ENCODE measurements at regions not wholly inside any gene's neighbourhood (a gene's known extent, or its start where the extent isn't known, plus 50 kb on each side); places are given as distances from the start of the nearest gene placed in this dataset.

- in situ Hi-C loops (cut with MboI) (no loop called here), intact Hi-C loops (cut with micrococcal nuclease; ENCODE audit: unreplicated experiment) (no loop called here)
- FAIRE-seq (no peak), ATAC-seq (peak; percentile 66), DNase-seq (ENCODE audit: low read depth, low spot score) (peak; percentile 11)
- H3K36me3 ChIP-seq (ENCODE audit: control insufficient read depth in 2 of 2, insufficient read depth in 2 of 2, low read length in 1 of 2) = no peaks in the 10 kb centered on the region
- no peak overlapping the region for H3K9ac ChIP-seq (ENCODE audit: control insufficient read depth, insufficient read depth, low read length)
- no peak overlapping the region for H3K27ac ChIP-seq (ENCODE audit: control insufficient read depth, insufficient read depth)
- H3K27me3 ChIP-seq (replicated peaks in 1 of 2; ENCODE audit: control insufficient read depth in 2 of 2, insufficient read depth in 2 of 2, low read length in 1 of 2) = no peaks in the 10 kb centered on the region
- ChIA-PET CTCF (interaction anchor here (1.9 to 2.3 kb wide), 3 partner anchors 20 to 118 kb away, joined by 5 to 10 read pairs (median 8); no protein-coding TSS in a partner anchor), POLR2A (no interaction called here), RAD21 (ENCODE audit: unreplicated experiment) (interaction anchor here (0.6 to 1.4 kb wide), 4 partner anchors 21 to 118 kb away, joined by 3 to 4 read pairs (median 4); no protein-coding TSS in a partner anchor), SMC1A (ENCODE audit: uncharacterized antibody, unreplicated experiment) (interaction anchor here (1.5 to 2.1 kb wide), 6 partner anchors 11 to 119 kb away, joined by 3 to 11 read pairs (median 5); no protein-coding TSS in a partner anchor)
- no peak overlapping the region for H3K4me2 ChIP-seq (ENCODE audit: control insufficient read depth, insufficient read depth)
- H3K79me2 ChIP-seq (ENCODE audit: control insufficient read depth, insufficient read depth, low read length) = no peaks in the 10 kb centered on the region
- no TSS peak for BruUV-seq (replicated peaks)
- WGBS (ENCODE audit: insufficient coverage, insufficient replicate concordance, low lambda C conversion rate, missing lambda C conversion rate) = 15% methylated on average over 12 of the region's 12 CpGs
- no peak overlapping the region; the same call in 1 of the 2 replicates for H2AFZ ChIP-seq (ENCODE audit: control insufficient read depth, low read depth, low read length)
- H4K20me1 ChIP-seq (ENCODE audit: control insufficient read depth, insufficient read depth) = no peaks in the 10 kb centered on the region
- H3K4me1 ChIP-seq (ENCODE audit: control insufficient read depth, insufficient read depth, low read length) = no peaks in the 10 kb centered on the region
- no peaks in the 10 kb centered on the region for H3K9me3 ChIP-seq (replicated peaks; ENCODE audit: control insufficient read depth, insufficient read depth, low read length)
- H3K4me3 ChIP-seq = no peak overlapping the region
- TF ChIP-seq WRNIP1 (IDR thresholded peaks at IDR 0.05; ENCODE audit: borderline replicate concordance, low read depth, low read length) (no peak), NR2F1 (conservative IDR thresholded peaks at IDR 0.05) (peak; percentile 54), ZBTB11 (CRISPR knock-in tag; IDR thresholded peaks at IDR 0.05) (no peak), PKNOX1 (IDR thresholded peaks at IDR 0.05) (no peak), RUNX3 (IDR thresholded peaks at IDR 0.05; ENCODE audit: low read length) (peak; percentile 37), MEF2A (IDR thresholded peaks at IDR 0.05; ENCODE audit: insufficient read depth, low read depth, low read length) (no peak), RELA (IDR thresholded peaks at IDR 0.05; ENCODE audit: borderline replicate concordance, partially characterized antibody) (no peak), USF1 (IDR thresholded peaks at IDR 0.05; ENCODE audit: borderline replicate concordance, extremely low read length, insufficient read depth, low read depth, low read length) (peak; percentile 31), NFXL1 (IDR thresholded peaks at IDR 0.05; ENCODE audit: borderline replicate concordance) (no peak), IKZF1 (conservative IDR thresholded peaks at IDR 0.05) (peak; percentile 45), ZNF207 (IDR thresholded peaks at IDR 0.05; ENCODE audit: borderline replicate concordance) (no peak), POU2F2 (IDR thresholded peaks at IDR 0.05; ENCODE audit: borderline replicate concordance, low read depth, low read length) (no peak), SIN3A (IDR thresholded peaks at IDR 0.05; ENCODE audit: low read depth, low read length) (no peak), CHD1 (IDR thresholded peaks at IDR 0.05; ENCODE audit: low read depth, low read length) (no peak), YY1 (IDR thresholded peaks at IDR 0.05; ENCODE audit: low read depth, low read length) (no peak), KLF5 (IDR thresholded peaks at IDR 0.05; ENCODE audit: partially characterized antibody) (no peak), IRF5 (IDR thresholded peaks at IDR 0.05; ENCODE audit: borderline replicate concordance) (no peak)
These were observed 707.5 kb upstream of the TMEM132C start for GRCh38 chr12:127559349-127560040.
